Activated CD4-positive, alpha-beta T cell treated with anti-CD3 and anti-CD28 coated beads, Interleukin-2, amount 10 ng/mL, durations not matched to agents 24 days and 14 days (primary cell): ENCODE measurements at regions not wholly inside any gene's neighbourhood (a gene's known extent, or its start where the extent isn't known, plus 50 kb on each side); places are given as distances from the start of the nearest gene placed in this dataset.
"Not testable (repeated sequence)": the region's sequence is repeated elsewhere in the genome, so short reads cannot be mapped to it uniquely, and the experiment has no call there.

Experiments
- DNase-seq: peaks from one replicate; pipeline ENCODE4 v3.0.0; 2022
- H3K27ac Mint-ChIP-seq: one replicate; pipeline ENCODE4 v1.8.0; 2022; ENCODE audit warnings: mild to moderate bottlenecking, mixed read lengths
- H3K27me3 Mint-ChIP-seq: one replicate; pipeline ENCODE4 v1.8.0; 2022; ENCODE audit warnings: mixed read lengths
- H3K36me3 Mint-ChIP-seq: one replicate; pipeline ENCODE4 v1.8.0; 2022; ENCODE audit warnings: low read depth, mild to moderate bottlenecking, mixed read lengths
- H3K4me1 Mint-ChIP-seq: one replicate; pipeline ENCODE4 v1.8.0; 2021; ENCODE audit warnings: mixed read lengths
- H3K4me3 Mint-ChIP-seq: one replicate; pipeline ENCODE4 v1.8.0; 2022; ENCODE audit warnings: mild to moderate bottlenecking, moderate library complexity, mixed read lengths
- H3K9me3 Mint-ChIP-seq: one replicate; pipeline ENCODE4 v1.8.0; 2021; ENCODE audit warnings: mixed read lengths
- intact Hi-C: fragments of 100-400 bp; cut with micrococcal nuclease; formaldehyde crosslinking; loops from one replicate; pipeline ENCODE4 v1.15.1; 2023

DNA sequence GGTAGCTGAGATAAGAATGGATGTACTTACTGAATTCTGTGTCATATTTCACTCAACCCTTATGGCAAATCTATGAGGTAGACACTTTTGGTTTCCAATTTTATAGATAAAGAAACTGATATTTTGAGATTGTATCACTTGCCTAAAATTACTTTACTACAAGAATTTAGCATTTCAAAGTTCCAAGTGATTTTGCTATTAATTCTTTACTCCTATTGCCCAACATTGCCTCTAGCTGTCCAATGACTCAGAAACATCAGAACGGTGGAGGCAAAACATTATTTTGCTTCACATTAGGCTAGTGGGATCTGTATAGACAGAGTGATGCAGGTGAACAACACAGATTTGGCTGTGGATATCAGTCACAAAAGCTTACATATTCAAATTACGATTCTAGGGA lies 747.2 kb upstream of the NEGR1 start:
- Mint-ChIP-seq H3K27me3 (no peaks in the 10 kb centered on the region), H3K36me3 (no peaks in the 10 kb centered on the region), H3K4me3 (no peak overlapping the region), H3K27ac (no peak overlapping the region), H3K9me3 (no peaks in the 10 kb centered on the region), H3K4me1 (no peaks in the 10 kb centered on the region)
- DNase-seq: no peak
- intact Hi-C loops: no loop called here

GRCh38 chr1:73026114-73026513 lies 743.8 kb upstream of the NEGR1 start:
- Mint-ChIP-seq H3K4me3 (no peak overlapping the region), H3K27me3 (no peaks in the 10 kb centered on the region), H3K36me3 (no peaks in the 10 kb centered on the region), H3K4me1 (no peaks in the 10 kb centered on the region), H3K9me3 (no peaks in the 10 kb centered on the region), H3K27ac (no peak overlapping the region)
- DNase-seq: no peak
- intact Hi-C loops: no loop called here

- no peak overlapping the region for H3K4me3 Mint-ChIP-seq
- H3K36me3 Mint-ChIP-seq: no peaks in the 10 kb centered on the region
- no peak for DNase-seq
- no peak overlapping the region for H3K27ac Mint-ChIP-seq
- H3K4me1 Mint-ChIP-seq: no peaks in the 10 kb centered on the region
- intact Hi-C loops: no loop called here
- H3K27me3 Mint-ChIP-seq: no peaks in the 10 kb centered on the region
- H3K9me3 Mint-ChIP-seq: no peaks in the 10 kb centered on the region
Measured at GRCh38 chr1:73009938-73010337, 727.6 kb upstream of the NEGR1 start.

- Mint-ChIP-seq H3K4me1 (no peaks in the 10 kb centered on the region), H3K27me3 (no peaks in the 10 kb centered on the region), H3K9me3 (no peaks in the 10 kb centered on the region), H3K27ac (no peak overlapping the region), H3K4me3 (no peak overlapping the region), H3K36me3 (no peaks in the 10 kb centered on the region)
- no peak for DNase-seq
- intact Hi-C loops: no loop called here
Measured at GRCh38 chr1:73009311-73009710, 727.0 kb upstream of the NEGR1 start.

GRCh38 chr1:72997624-72998023 lies 715.3 kb upstream of the NEGR1 start:
- Mint-ChIP-seq H3K9me3 (peaks cover 4% of the 10 kb centered on the region), H3K4me1 (no peaks in the 10 kb centered on the region), H3K4me3 (no peak overlapping the region), H3K36me3 (no peaks in the 10 kb centered on the region), H3K27me3 (no peaks in the 10 kb centered on the region), H3K27ac (no peak overlapping the region)
- DNase-seq: no peak
- intact Hi-C loops: no loop called here

DNA sequence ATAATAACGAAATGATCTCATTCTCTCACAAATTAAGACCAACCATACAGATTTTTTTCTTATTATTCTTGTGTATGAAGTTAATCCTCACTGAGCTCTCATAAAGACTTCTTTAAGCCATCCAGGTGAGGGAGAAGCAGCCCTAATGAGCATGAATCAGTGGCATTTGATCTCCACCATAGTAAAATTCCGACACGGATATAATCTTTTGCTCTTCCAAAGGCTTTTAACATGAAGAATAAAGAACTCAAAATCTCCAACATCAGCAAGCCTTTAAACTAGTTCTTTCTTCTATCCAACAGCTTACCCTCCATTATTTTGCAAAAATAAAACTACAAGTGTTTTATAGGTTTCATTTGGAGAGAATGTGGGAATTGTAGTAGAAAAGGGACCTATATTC lies 714.7 kb upstream of the NEGR1 start:
- Mint-ChIP-seq H3K9me3 (peaks cover 6% of the 10 kb centered on the region), H3K27ac (no peak overlapping the region), H3K27me3 (no peaks in the 10 kb centered on the region), H3K4me3 (no peak overlapping the region), H3K36me3 (no peaks in the 10 kb centered on the region), H3K4me1 (no peaks in the 10 kb centered on the region)
- no peak for DNase-seq
- intact Hi-C loops: no loop called here

GRCh38 chr1:72987871-72988270 lies 705.5 kb upstream of the NEGR1 start:
- peaks cover 13% of the 10 kb centered on the region for H3K9me3 Mint-ChIP-seq
- H3K36me3 Mint-ChIP-seq, DNase-seq, H3K27ac Mint-ChIP-seq, H3K4me3 Mint-ChIP-seq, intact Hi-C loops, H3K27me3 Mint-ChIP-seq, H3K4me1 Mint-ChIP-seq: not testable (repeated sequence)

- intact Hi-C loops: no loop called here
- no peaks in the 10 kb centered on the region for H3K4me1 Mint-ChIP-seq
Measured at GRCh38 chr1:72986591-72987290, 704.4 kb upstream of the NEGR1 start.

DNA sequence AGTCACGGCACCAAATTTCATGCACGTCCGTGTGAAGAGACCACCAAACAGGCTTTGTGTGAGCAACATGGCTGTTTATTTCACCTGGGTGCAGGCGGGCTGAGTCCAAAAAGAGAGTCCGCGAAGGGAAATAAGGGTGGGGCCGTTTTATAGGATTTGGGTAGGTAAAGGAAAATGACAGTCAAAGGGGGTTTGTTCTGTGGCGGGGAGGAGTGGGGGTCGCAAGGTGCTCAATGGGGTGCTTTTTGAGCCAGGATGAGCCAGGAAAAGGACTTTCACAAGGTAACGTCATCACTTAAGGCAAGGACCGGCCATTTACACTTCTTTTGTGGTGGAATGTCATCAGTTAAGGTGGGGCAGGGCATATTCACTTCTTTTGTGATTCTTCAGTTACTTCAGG lies 702.7 kb upstream of the NEGR1 start:
- H3K4me3 Mint-ChIP-seq, H3K4me1 Mint-ChIP-seq, intact Hi-C loops, H3K36me3 Mint-ChIP-seq, DNase-seq, H3K27me3 Mint-ChIP-seq, H3K9me3 Mint-ChIP-seq, H3K27ac Mint-ChIP-seq: not testable (repeated sequence)

More at GRCh38 chr1:72986591-72987290, 704.4 kb upstream of the NEGR1 start:
- Mint-ChIP-seq H3K27ac (no peak overlapping the region), H3K27me3 (no peaks in the 10 kb centered on the region), H3K36me3 (no peaks in the 10 kb centered on the region), H3K9me3 (peaks cover 8% of the 10 kb centered on the region), H3K4me3 (no peak overlapping the region)
- no peak for DNase-seq

DNA sequence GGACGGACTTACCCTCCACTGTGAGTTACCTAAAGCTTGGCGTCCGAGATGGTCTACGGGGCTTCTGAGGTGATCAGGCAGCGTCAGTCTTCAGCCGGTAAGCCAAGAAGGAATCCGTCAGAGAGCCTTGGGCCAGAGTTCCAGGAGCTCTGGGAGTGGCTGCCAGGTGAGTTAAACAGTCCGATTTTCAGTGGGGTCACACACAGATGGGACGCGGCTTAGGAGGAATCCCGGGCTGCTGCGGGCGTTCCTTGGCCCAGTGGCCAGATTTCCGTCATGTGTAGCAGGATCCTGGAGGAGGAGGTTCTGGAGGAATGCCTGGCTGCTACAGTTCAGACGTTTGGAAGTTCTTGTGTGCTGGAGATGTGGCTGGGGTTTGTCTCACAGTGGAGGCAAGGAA lies 700.7 kb upstream of the NEGR1 start:
- intact Hi-C loops, DNase-seq, H3K4me1 Mint-ChIP-seq, H3K27ac Mint-ChIP-seq, H3K9me3 Mint-ChIP-seq, H3K27me3 Mint-ChIP-seq, H3K36me3 Mint-ChIP-seq, H3K4me3 Mint-ChIP-seq: not testable (repeated sequence)

DNA sequence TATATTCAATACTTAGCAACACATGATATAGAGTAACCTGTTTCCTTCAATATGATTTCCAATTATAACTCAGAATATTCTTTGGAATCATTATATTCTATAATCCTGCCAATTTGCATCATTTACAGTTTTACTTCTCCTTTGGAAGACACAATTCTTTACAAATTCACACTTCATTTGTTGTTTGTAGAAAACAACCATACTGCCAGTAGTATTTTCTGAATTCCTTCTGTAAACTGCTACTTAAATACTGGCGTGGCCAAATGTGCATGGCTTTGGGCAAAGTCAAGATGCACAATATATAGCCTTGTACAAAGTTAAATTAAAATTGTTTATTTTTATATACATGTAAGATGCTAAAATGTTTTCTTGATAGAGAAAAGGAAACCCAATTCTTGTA lies 687.1 kb upstream of the NEGR1 start:
- no peaks in the 10 kb centered on the region for H3K9me3 Mint-ChIP-seq
- intact Hi-C loops: no loop called here
- no peaks in the 10 kb centered on the region for H3K4me1 Mint-ChIP-seq

GRCh38 chr1:72954943-72955342 lies 672.6 kb upstream of the NEGR1 start:
- no peak overlapping the region for H3K4me3 Mint-ChIP-seq
- intact Hi-C loops: no loop called here

More for the DNA sequence above, 687.1 kb upstream of the NEGR1 start:
- Mint-ChIP-seq H3K4me3 (no peak overlapping the region), H3K36me3 (no peaks in the 10 kb centered on the region), H3K27me3 (no peaks in the 10 kb centered on the region), H3K27ac (no peak overlapping the region)
- DNase-seq: no peak

DNA sequence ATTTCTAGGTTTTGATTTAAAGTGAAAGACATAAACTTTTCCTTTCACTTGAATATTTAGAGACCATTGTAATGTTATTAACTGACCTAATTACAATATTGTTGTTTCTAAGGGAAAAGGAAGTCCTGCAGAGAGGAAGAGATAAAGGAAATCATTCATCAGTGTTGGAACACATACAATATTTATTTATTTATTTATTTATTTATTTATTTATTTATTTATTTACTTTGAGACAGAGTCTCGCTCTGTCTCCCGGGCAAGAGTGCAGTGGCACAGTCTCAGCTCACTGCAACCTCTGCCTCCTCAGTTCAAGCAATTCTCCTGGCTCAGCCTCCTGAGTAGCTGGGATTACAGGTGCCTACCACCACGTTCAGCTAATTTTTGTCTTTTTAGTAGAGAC lies 668.6 kb upstream of the NEGR1 start:
- H3K27ac Mint-ChIP-seq, DNase-seq, H3K27me3 Mint-ChIP-seq, H3K4me3 Mint-ChIP-seq, intact Hi-C loops, H3K4me1 Mint-ChIP-seq, H3K9me3 Mint-ChIP-seq, H3K36me3 Mint-ChIP-seq: not testable (repeated sequence)

More at GRCh38 chr1:72954943-72955342, 672.6 kb upstream of the NEGR1 start:
- DNase-seq: no peak
- H3K4me1 Mint-ChIP-seq: no peaks in the 10 kb centered on the region
- H3K36me3 Mint-ChIP-seq: no peaks in the 10 kb centered on the region
- no peaks in the 10 kb centered on the region for H3K27me3 Mint-ChIP-seq
- H3K9me3 Mint-ChIP-seq: no peaks in the 10 kb centered on the region
- no peak overlapping the region for H3K27ac Mint-ChIP-seq

GRCh38 chr1:72946903-72947499 lies 664.7 kb upstream of the NEGR1 start:
- Mint-ChIP-seq H3K27me3 (no peaks in the 10 kb centered on the region), H3K4me3 (no peak overlapping the region), H3K36me3 (no peaks in the 10 kb centered on the region), H3K27ac (no peak overlapping the region), H3K4me1 (no peaks in the 10 kb centered on the region), H3K9me3 (no peaks in the 10 kb centered on the region)
- intact Hi-C loops: no loop called here
- no peak for DNase-seq

- Mint-ChIP-seq H3K27ac (no peak overlapping the region), H3K27me3 (no peaks in the 10 kb centered on the region), H3K4me3 (no peak overlapping the region), H3K9me3 (no peaks in the 10 kb centered on the region), H3K4me1 (no peaks in the 10 kb centered on the region), H3K36me3 (no peaks in the 10 kb centered on the region)
- intact Hi-C loops: no loop called here
- no peak for DNase-seq
Measured at GRCh38 chr1:72942008-72942407, 659.7 kb upstream of the NEGR1 start.
